HFFc6 (cell line): ENCODE measurements at regions not wholly inside any gene's neighbourhood (a gene's known extent, or its start where the extent isn't known, plus 50 kb on each side); places are given as distances from the start of the nearest gene placed in this dataset.

Experiments
- DNase-seq: peaks from one replicate; pipeline ENCODE4 v3.0.0-alpha.2; 2018
- H3K27ac Mint-ChIP-seq: 2 replicates; pipeline ENCODE4 v1.8.0; 2020; ENCODE audit warnings: mild to moderate bottlenecking, mixed read lengths
- H3K27me3 Mint-ChIP-seq: 2 replicates; pipeline ENCODE4 v1.8.0; 2021; ENCODE audit warnings: mild to moderate bottlenecking, moderate library complexity, mixed read lengths; ENCODE audit not compliant: insufficient read depth
- H3K36me3 Mint-ChIP-seq: 2 replicates; pipeline ENCODE4 v1.8.0; 2021; ENCODE audit warnings: low read depth, mixed read lengths
- H3K4me1 Mint-ChIP-seq: 2 replicates; pipeline ENCODE4 v1.8.0; 2020; ENCODE audit warnings: low read depth, mixed read lengths
- H3K4me3 Mint-ChIP-seq: 2 replicates; pipeline ENCODE4 v1.8.0; 2020; ENCODE audit warnings: mild to moderate bottlenecking, moderate library complexity, mixed read lengths
- H3K9me3 Mint-ChIP-seq: 2 replicates; pipeline ENCODE4 v1.8.0; 2020; ENCODE audit warnings: mild to moderate bottlenecking, mixed read lengths
- CTCF ChIP-seq: fragments of 200-600 bp; sonication (generic); IDR thresholded peaks from 2 replicates; pipeline ENCODE4 v1.5.0; 2021; ENCODE audit warnings: antibody characterized with exemption, mild to moderate bottlenecking

GRCh38 chr15:59931646-59932261, 72.4 kb upstream of the FOXB1 start:
- Mint-ChIP-seq H3K4me1 (no peaks in the 10 kb centered on the region), H3K9me3 (no peaks in the 10 kb centered on the region), H3K36me3 (no peaks in the 10 kb centered on the region), H3K4me3 (no peak overlapping the region), H3K27me3 (no peaks in the 10 kb centered on the region; the same call in none of the 2 replicates), H3K27ac (no peak overlapping the region)
- no peak for DNase-seq
- TF ChIP-seq CTCF: no peak

GRCh38 chr15:59924812-59925522, 79.1 kb upstream of the FOXB1 start:
- no peak for TF ChIP-seq CTCF
- no peaks in the 10 kb centered on the region for H3K36me3 Mint-ChIP-seq
- H3K27me3 Mint-ChIP-seq: no peaks in the 10 kb centered on the region; the same call in 1 of the 2 replicates
- no peak overlapping the region for H3K27ac Mint-ChIP-seq
- H3K9me3 Mint-ChIP-seq: no peaks in the 10 kb centered on the region
- peaks cover 2% of the 10 kb centered on the region for H3K4me1 Mint-ChIP-seq
- DNase-seq: no peak
- no peak overlapping the region for H3K4me3 Mint-ChIP-seq

GRCh38 chr15:59924096-59924495, 80.0 kb upstream of the FOXB1 start:
- Mint-ChIP-seq H3K27ac (no peak overlapping the region), H3K36me3 (no peaks in the 10 kb centered on the region), H3K27me3 (peaks cover 1% of the 10 kb centered on the region), H3K4me1 (peaks cover 10% of the 10 kb centered on the region), H3K4me3 (no peak overlapping the region), H3K9me3 (no peaks in the 10 kb centered on the region)
- no peak for TF ChIP-seq CTCF
- DNase-seq: no peak

GRCh38 chr15:59923508-59923907, 80.6 kb upstream of the FOXB1 start:
- DNase-seq: no peak
- H3K27ac Mint-ChIP-seq: no peak overlapping the region
- TF ChIP-seq CTCF: no peak
- no peak overlapping the region for H3K4me3 Mint-ChIP-seq
- peaks cover 1% of the 10 kb centered on the region for H3K27me3 Mint-ChIP-seq
- H3K9me3 Mint-ChIP-seq: no peaks in the 10 kb centered on the region
- H3K4me1 Mint-ChIP-seq: peaks cover 12% of the 10 kb centered on the region
- H3K36me3 Mint-ChIP-seq: no peaks in the 10 kb centered on the region

GRCh38 chr15:59918994-59919951, 84.8 kb upstream of the FOXB1 start:
- Mint-ChIP-seq H3K9me3 (no peaks in the 10 kb centered on the region), H3K27me3 (peaks cover 1% of the 10 kb centered on the region), H3K27ac (no peak overlapping the region), H3K36me3 (no peaks in the 10 kb centered on the region), H3K4me3 (no peak overlapping the region), H3K4me1 (peaks cover 12% of the 10 kb centered on the region)
- DNase-seq: peak; percentile 55
- TF ChIP-seq CTCF: no peak
